SK-N-SH treated with all-trans-retinoic acid at 6 μM for 48 hours (cell line): ENCODE measurements at regions not wholly inside any gene's neighbourhood (a gene's known extent, or its start where the extent isn't known, plus 50 kb on each side); places are given as distances from the start of the nearest gene placed in this dataset.

ENCODE experiments used
- CREB5 ChIP-seq: fragments of 250-450 bp; sonication (Bioruptor Pico); IDR thresholded peaks from 2 replicates; pipeline ENCODE4 v1.5.1; 2020; ENCODE audit warnings: low read depth, mild to moderate bottlenecking, moderate library complexity
- CSDC2 ChIP-seq: fragments of 250-450 bp; sonication (Bioruptor Pico); IDR thresholded peaks from 2 replicates; pipeline ENCODE4 v1.5.0; 2020; ENCODE audit warnings: mild to moderate bottlenecking, moderate library complexity
- CSRNP3 ChIP-seq: fragments of 250-450 bp; sonication (Bioruptor Pico); IDR thresholded peaks from 2 replicates; pipeline ENCODE4 v1.5.1; 2021; ENCODE audit warnings: mild to moderate bottlenecking, moderate library complexity
- OSR1 ChIP-seq: fragments of 250-450 bp; sonication (Bioruptor Pico); IDR thresholded peaks from 2 replicates; pipeline ENCODE4 v1.8.0; 2022; ENCODE audit warnings: moderate library complexity, mild to moderate bottlenecking, inconsistent platforms
- PPARA ChIP-seq: fragments of 250-450 bp; sonication (Bioruptor Pico); IDR thresholded peaks from 2 replicates; pipeline ENCODE4 v1.5.0; 2020; ENCODE audit warnings: mild to moderate bottlenecking, borderline replicate concordance
- TCF4 ChIP-seq: fragments of 250-450 bp; sonication (Bioruptor Pico); IDR thresholded peaks from 2 replicates; pipeline ENCODE4 v1.8.0; 2021; ENCODE audit warnings: mild to moderate bottlenecking, moderate library complexity, borderline replicate concordance
- ZNF8 ChIP-seq: fragments of 450-650 bp; formaldehyde crosslinking; IDR thresholded peaks from 2 replicates; pipeline ENCODE4 v1.5.0; 2020; ENCODE audit warnings: mild to moderate bottlenecking, moderate library complexity

- TF ChIP-seq PPARA (CRISPR knock-in tag) (no peak), CSDC2 (CRISPR knock-in tag) (no peak), CREB5 (CRISPR knock-in tag) (no peak), TCF4 (CRISPR knock-in tag) (no peak), ZNF8 (no peak), OSR1 (CRISPR knock-in tag) (no peak), CSRNP3 (CRISPR knock-in tag) (no peak)
Measured at GRCh38 chr1:67893126-67893495, 59.8 kb upstream of the GNG12 start.
